ENCODE measurements at regions not wholly inside any gene's neighbourhood (a gene's known extent, or its start where the extent isn't known, plus 50 kb on each side); places are given as distances from the start of the nearest gene placed in this dataset.

- DNase-seq (ENCODE audit: low read depth): no peak
- TF ChIP-seq CTCF (IDR thresholded peaks at IDR 0.05; ENCODE audit: insufficient read depth, low read depth, low read length): no peak
- no peak overlapping the region for H3K4me3 ChIP-seq (ENCODE audit: low read depth, low read length)
Measured at GRCh38 chr6:148053209-148053608, 289.4 kb upstream of the SASH1 start.

GRCh38 chr6:148053796-148054195 is 288.8 kb upstream of the SASH1 start:
- TF ChIP-seq CTCF (IDR thresholded peaks at IDR 0.05; ENCODE audit: insufficient read depth, low read depth, low read length): no peak
- no peak for DNase-seq (ENCODE audit: low read depth)
- H3K4me3 ChIP-seq (ENCODE audit: low read depth, low read length): no peak overlapping the region

GRCh38 chr6:148054219-148054618 is 288.4 kb upstream of the SASH1 start:
- no peak for DNase-seq (ENCODE audit: low read depth)
- no peak for TF ChIP-seq CTCF (IDR thresholded peaks at IDR 0.05; ENCODE audit: insufficient read depth, low read depth, low read length)
- H3K4me3 ChIP-seq (ENCODE audit: low read depth, low read length): no peak overlapping the region

GRCh38 chr6:148055419-148055818 is 287.2 kb upstream of the SASH1 start:
- no peak for TF ChIP-seq CTCF (IDR thresholded peaks at IDR 0.05; ENCODE audit: insufficient read depth, low read depth, low read length)
- DNase-seq (ENCODE audit: low read depth): no peak
- H3K4me3 ChIP-seq (ENCODE audit: low read depth, low read length): no peak overlapping the region

GRCh38 chr6:148059869-148060268 is 282.8 kb upstream of the SASH1 start:
- H3K4me3 ChIP-seq (ENCODE audit: low read depth, low read length): no peak overlapping the region
- no peak for DNase-seq (ENCODE audit: low read depth)
- TF ChIP-seq CTCF (IDR thresholded peaks at IDR 0.05; ENCODE audit: insufficient read depth, low read depth, low read length): no peak

GRCh38 chr6:148064406-148065134 is 278.1 kb upstream of the SASH1 start:
- TF ChIP-seq CTCF (IDR thresholded peaks at IDR 0.05; ENCODE audit: insufficient read depth, low read depth, low read length): no peak
- H3K4me3 ChIP-seq (ENCODE audit: low read depth, low read length): no peak overlapping the region
- peak; percentile 35 for DNase-seq (ENCODE audit: low read depth)
